Panc1 (cell line): ENCODE measurements at regions not wholly inside any gene's neighbourhood (a gene's known extent, or its start where the extent isn't known, plus 50 kb on each side); places are given as distances from the start of the nearest gene placed in this dataset.

Experiments used
- POLR2AphosphoS5 ChIP-seq: IDR thresholded peaks from 2 replicates; pipeline ENCODE4 v1.6.1; 2012; ENCODE audit warnings: mild to moderate bottlenecking, low read depth, low read length, moderate library complexity
- SIN3A ChIP-seq: IDR thresholded peaks from 2 replicates; pipeline ENCODE4 v1.6.1; 2012; ENCODE audit warnings: low read depth, mild to moderate bottlenecking, low read length, moderate library complexity, borderline replicate concordance; ENCODE audit not compliant: insufficient read depth
- TCF7L2 ChIP-seq: IDR thresholded peaks from 2 replicates; pipeline ENCODE4 v1.6.1; 2011; ENCODE audit warnings: mild to moderate bottlenecking, low read depth, low read length, inconsistent platforms
- TF ChIP-seq, protein P1 (sequence below): fragments of 450-650 bp; IDR thresholded peaks from 2 replicates; pipeline ENCODE4 v1.5.1; 2017; ENCODE audit warnings: mild to moderate bottlenecking
- TF ChIP-seq, protein P2 (sequence below), 2 experiments: IDR thresholded peaks; 2 replicates each; pipeline ENCODE4 v1.6.1; 2011 to 2012; ENCODE audit warnings: low read depth in 2 of 2, control low read depth in 1 of 2, low read length in 1 of 2, mild to moderate bottlenecking in 1 of 2, moderate library complexity in 1 of 2; ENCODE audit not compliant: insufficient read depth in 1 of 2

DNA sequence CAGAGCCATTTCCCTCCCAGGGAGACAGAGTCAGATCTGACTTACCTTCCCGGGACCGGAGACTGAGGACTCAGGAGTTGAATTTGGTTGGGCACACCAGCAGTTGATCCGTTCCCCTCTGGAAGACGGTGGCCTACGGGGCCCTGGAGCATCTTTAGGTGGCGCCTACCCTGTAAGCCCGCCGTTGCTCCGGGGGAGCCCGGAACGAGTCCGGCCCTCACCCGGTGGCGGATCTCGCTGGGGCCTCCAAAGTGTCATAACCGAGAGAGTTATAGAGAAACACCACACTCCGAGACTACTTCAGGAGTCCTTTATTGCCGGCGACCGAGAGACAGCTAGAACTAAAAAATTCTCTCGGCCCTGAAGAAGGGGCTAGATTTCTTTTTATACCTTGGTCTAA lies 182.8 kb upstream of the MBL2 start:
- TF ChIP-seq POLR2AphosphoS5 (no peak), TCF7L2 (no peak), SIN3A (no peak)
- TF ChIP-seq, protein P1, sequence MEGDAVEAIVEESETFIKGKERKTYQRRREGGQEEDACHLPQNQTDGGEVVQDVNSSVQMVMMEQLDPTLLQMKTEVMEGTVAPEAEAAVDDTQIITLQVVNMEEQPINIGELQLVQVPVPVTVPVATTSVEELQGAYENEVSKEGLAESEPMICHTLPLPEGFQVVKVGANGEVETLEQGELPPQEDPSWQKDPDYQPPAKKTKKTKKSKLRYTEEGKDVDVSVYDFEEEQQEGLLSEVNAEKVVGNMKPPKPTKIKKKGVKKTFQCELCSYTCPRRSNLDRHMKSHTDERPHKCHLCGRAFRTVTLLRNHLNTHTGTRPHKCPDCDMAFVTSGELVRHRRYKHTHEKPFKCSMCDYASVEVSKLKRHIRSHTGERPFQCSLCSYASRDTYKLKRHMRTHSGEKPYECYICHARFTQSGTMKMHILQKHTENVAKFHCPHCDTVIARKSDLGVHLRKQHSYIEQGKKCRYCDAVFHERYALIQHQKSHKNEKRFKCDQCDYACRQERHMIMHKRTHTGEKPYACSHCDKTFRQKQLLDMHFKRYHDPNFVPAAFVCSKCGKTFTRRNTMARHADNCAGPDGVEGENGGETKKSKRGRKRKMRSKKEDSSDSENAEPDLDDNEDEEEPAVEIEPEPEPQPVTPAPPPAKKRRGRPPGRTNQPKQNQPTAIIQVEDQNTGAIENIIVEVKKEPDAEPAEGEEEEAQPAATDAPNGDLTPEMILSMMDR, result no peak
- TF ChIP-seq, protein P2, sequence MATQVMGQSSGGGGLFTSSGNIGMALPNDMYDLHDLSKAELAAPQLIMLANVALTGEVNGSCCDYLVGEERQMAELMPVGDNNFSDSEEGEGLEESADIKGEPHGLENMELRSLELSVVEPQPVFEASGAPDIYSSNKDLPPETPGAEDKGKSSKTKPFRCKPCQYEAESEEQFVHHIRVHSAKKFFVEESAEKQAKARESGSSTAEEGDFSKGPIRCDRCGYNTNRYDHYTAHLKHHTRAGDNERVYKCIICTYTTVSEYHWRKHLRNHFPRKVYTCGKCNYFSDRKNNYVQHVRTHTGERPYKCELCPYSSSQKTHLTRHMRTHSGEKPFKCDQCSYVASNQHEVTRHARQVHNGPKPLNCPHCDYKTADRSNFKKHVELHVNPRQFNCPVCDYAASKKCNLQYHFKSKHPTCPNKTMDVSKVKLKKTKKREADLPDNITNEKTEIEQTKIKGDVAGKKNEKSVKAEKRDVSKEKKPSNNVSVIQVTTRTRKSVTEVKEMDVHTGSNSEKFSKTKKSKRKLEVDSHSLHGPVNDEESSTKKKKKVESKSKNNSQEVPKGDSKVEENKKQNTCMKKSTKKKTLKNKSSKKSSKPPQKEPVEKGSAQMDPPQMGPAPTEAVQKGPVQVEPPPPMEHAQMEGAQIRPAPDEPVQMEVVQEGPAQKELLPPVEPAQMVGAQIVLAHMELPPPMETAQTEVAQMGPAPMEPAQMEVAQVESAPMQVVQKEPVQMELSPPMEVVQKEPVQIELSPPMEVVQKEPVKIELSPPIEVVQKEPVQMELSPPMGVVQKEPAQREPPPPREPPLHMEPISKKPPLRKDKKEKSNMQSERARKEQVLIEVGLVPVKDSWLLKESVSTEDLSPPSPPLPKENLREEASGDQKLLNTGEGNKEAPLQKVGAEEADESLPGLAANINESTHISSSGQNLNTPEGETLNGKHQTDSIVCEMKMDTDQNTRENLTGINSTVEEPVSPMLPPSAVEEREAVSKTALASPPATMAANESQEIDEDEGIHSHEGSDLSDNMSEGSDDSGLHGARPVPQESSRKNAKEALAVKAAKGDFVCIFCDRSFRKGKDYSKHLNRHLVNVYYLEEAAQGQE (IDR thresholded peaks at IDR 0.05; ENCODE audit: insufficient read depth in 1 of 2, low read depth in 2 of 2, low read length in 1 of 2), result no peak
